Mammary epithelial cell (primary cell): ENCODE measurements at regions not wholly inside any gene's neighbourhood (a gene's known extent, or its start where the extent isn't known, plus 50 kb on each side); places are given as distances from the start of the nearest gene placed in this dataset.

Experiments
- CTCF ChIP-seq, 2 donors: IDR thresholded peaks in 1 of 2; conservative IDR thresholded peaks in 1 of 2; 2 replicates each; pipeline ENCODE4 v1.5.1; 2011 to 2012; ENCODE audit warnings: inconsistent platforms in 2 of 2, low read length in 2 of 2, mild to moderate bottlenecking in 2 of 2, control low read depth in 1 of 2, low read depth in 1 of 2; ENCODE audit not compliant: insufficient read depth in 1 of 2; ENCODE audit errors: extremely low read depth in 1 of 2
- EZH2 ChIP-seq: IDR thresholded peaks from 2 replicates; pipeline ENCODE4 v1.6.1; 2012; ENCODE audit warnings: low read length, inconsistent platforms, borderline replicate concordance

DNA sequence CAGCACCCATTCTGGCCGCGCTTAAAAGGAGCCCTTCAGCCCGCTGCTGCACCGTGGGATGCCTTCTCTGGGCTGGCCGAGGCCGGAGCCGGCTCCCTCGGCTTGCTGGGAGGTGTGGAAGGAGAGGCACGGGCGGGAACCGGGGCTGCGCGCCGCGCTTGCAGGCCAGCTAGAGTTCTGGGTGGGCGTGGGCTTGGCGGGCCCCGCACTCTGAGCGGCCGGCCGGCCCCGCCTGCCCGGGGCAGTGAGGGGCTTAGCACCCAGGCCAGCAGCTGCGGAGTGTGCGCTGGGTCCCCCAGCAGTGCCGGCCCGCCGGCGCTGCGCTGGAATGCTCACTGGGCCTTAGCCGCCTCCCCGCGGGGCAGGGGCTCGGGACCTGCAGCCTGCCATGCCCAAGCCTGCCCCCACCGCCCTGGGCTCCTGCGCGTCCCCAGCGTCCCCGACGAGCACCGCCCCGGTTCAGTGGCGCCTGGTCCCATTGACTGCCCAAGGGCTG is 111.3 kb downstream of the PCDH18 start:
- TF ChIP-seq EZH2 (no peak), CTCF (conservative IDR thresholded peaks at IDR 0.05 in 1 of 2, IDR thresholded peaks at IDR 0.05 in 1 of 2; ENCODE audit: extremely low read depth in 1 of 2, insufficient read depth in 1 of 2, low read depth in 1 of 2, low read length in 2 of 2) (no peak)
